ENCODE measurements at regions not wholly inside any gene's neighbourhood (a gene's known extent, or its start where the extent isn't known, plus 50 kb on each side); places are given as distances from the start of the nearest gene placed in this dataset.

GRCh38 chr2:104049438-104049837 lies 804.5 kb upstream of the POU3F3 start:
- no peak for DNase-seq

- DNase-seq = no peak
Observed at GRCh38 chr2:104049981-104050380, 803.9 kb upstream of the POU3F3 start.

GRCh38 chr2:104050656-104051242 lies 803.2 kb upstream of the POU3F3 start:
- no peak for DNase-seq

- DNase-seq = no peak
Observed at GRCh38 chr2:104051766-104052165, 802.1 kb upstream of the POU3F3 start.

- DNase-seq = no peak
Observed at GRCh38 chr2:104052356-104052755, 801.6 kb upstream of the POU3F3 start.

GRCh38 chr2:104056451-104056850 lies 797.5 kb upstream of the POU3F3 start:
- DNase-seq = no peak

GRCh38 chr2:104068665-104069064 lies 785.2 kb upstream of the POU3F3 start:
- no peak for DNase-seq

- no peak for DNase-seq
Observed at GRCh38 chr2:104077573-104077972, 776.3 kb upstream of the POU3F3 start.

GRCh38 chr2:104078431-104079157 lies 775.3 kb upstream of the POU3F3 start:
- no peak for DNase-seq

- no peak for DNase-seq
Observed at GRCh38 chr2:104088745-104089144, 765.2 kb upstream of the POU3F3 start.

GRCh38 chr2:104090407-104090806 lies 763.5 kb upstream of the POU3F3 start:
- no peak for DNase-seq

- DNase-seq = no peak
Observed at GRCh38 chr2:104091894-104092293, 762.0 kb upstream of the POU3F3 start.

GRCh38 chr2:104092886-104093285 lies 761.0 kb upstream of the POU3F3 start:
- no peak for DNase-seq

GRCh38 chr2:104102615-104103014 lies 751.3 kb upstream of the POU3F3 start:
- no peak for DNase-seq

GRCh38 chr2:104109356-104109755 lies 744.6 kb upstream of the POU3F3 start:
- DNase-seq = no peak

GRCh38 chr2:104118889-104119288 lies 735.0 kb upstream of the POU3F3 start:
- no peak for DNase-seq

- no peak for DNase-seq
Observed at GRCh38 chr2:104120171-104120570, 733.7 kb upstream of the POU3F3 start.

- DNase-seq = no peak
Observed at GRCh38 chr2:104125096-104125495, 728.8 kb upstream of the POU3F3 start.

GRCh38 chr2:104127049-104127770 lies 726.7 kb upstream of the POU3F3 start:
- DNase-seq = no peak

- DNase-seq = no peak
Observed at GRCh38 chr2:104140361-104140760, 713.6 kb upstream of the POU3F3 start.

- no peak for DNase-seq
Observed at GRCh38 chr2:104158191-104158590, 695.7 kb upstream of the POU3F3 start.

GRCh38 chr2:104163611-104164130 lies 690.2 kb upstream of the POU3F3 start:
- DNase-seq = no peak

- no peak for DNase-seq
Observed at GRCh38 chr2:104164721-104165252, 689.1 kb upstream of the POU3F3 start.

- no peak for DNase-seq
Observed at GRCh38 chr2:104177179-104177578, 676.7 kb upstream of the POU3F3 start.
